IPS DF 6.9 (cell line): ENCODE measurements at regions not wholly inside any gene's neighbourhood (a gene's known extent, or its start where the extent isn't known, plus 50 kb on each side); places are given as distances from the start of the nearest gene placed in this dataset.

Source experiments
- DNase-seq: peaks from one replicate; pipeline ENCODE4 v3.0.0-alpha.2; 2013; ENCODE audit warnings: low read depth, low spot score
- H3K27ac ChIP-seq: one replicate; pipeline ENCODE4 v1.5.1; 2013; ENCODE audit warnings: low read length, control low read depth
- H3K27me3 ChIP-seq: 2 replicates; pipeline ENCODE4 v1.6.1; 2013; ENCODE audit warnings: mild to moderate bottlenecking, low read length; ENCODE audit not compliant: control insufficient read depth, insufficient read depth
- H3K36me3 ChIP-seq: 2 replicates; pipeline ENCODE4 v1.6.1; 2013; ENCODE audit warnings: low read length; ENCODE audit not compliant: control insufficient read depth, insufficient read depth
- H3K4me1 ChIP-seq: 2 replicates; pipeline ENCODE4 v1.6.1; 2013; ENCODE audit warnings: low read length; ENCODE audit not compliant: control insufficient read depth, insufficient read depth
- H3K4me3 ChIP-seq: 2 replicates; pipeline ENCODE4 v1.5.1; 2013; ENCODE audit warnings: mild to moderate bottlenecking, low read length
- H3K9me3 ChIP-seq: 2 replicates; pipeline ENCODE4 v1.6.1; 2013; ENCODE audit warnings: low read length, inconsistent platforms; ENCODE audit not compliant: control insufficient read depth, insufficient read depth
- WGBS: extraction: QIAGEN DNeasy Blood & Tissue Kit; methylation state at CpG from one replicate; pipeline ENCODE4 v1.1.7; 2013; ENCODE audit warnings: mixed read lengths, missing lambda C conversion rate; ENCODE audit not compliant: insufficient read length, insufficient coverage; 5-methylcytosine and 5-hydroxymethylcytosine counted together

DNA sequence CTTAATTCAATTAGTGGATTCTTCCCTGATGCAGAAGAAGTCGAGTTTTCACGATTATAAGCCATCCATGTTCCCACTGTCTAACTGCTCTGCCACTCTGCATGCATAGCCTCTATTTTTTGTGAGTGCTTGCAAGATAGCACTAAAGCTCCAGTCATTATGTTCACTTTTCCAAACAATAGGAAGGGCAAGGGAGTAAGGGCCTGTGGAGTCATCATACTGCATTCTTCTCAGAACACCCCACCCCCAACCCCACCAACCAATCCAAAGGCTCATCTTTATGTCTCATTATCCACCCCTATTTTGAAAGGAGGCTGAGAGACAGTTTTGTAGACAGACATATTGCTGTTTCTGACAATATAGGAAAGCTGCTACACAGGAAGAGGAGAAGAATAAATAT lies 471.7 kb upstream of the ADGRL2 start:
- Histone ChIP-seq H3K9me3 (no peaks in the 10 kb centered on the region), H3K27me3 (no peaks in the 10 kb centered on the region), H3K4me1 (no peaks in the 10 kb centered on the region; the same call in 1 of the 2 replicates), H3K36me3 (no peaks in the 10 kb centered on the region), H3K27ac (no peak overlapping the region), H3K4me3 (no peak overlapping the region)
- no peak for DNase-seq
- no CpG with 5 or more reads among the region's 2 CpGs for WGBS

DNA sequence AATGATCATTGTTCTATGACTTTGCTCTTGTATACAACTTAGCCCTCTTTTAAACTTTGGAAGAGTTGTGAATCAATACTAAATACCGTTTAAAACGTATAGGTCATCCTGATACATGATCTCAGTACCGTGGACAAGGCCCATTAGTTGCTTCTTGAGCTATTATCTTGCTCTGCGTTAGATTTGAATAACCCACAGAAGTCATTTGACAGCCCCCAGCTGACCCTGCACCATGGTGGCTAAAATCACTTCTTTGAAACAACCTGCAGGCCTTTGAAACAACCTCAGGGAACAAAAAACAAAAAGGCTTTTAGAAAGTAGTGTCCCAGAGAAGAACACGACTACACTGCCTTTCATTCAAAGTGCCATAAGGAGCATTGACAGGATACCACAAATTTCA lies 473.0 kb upstream of the ADGRL2 start:
- no CpG with 5 or more reads among the region's 5 CpGs for WGBS
- H3K27me3 ChIP-seq, result no peaks in the 10 kb centered on the region
- no peak overlapping the region for H3K4me3 ChIP-seq
- no peaks in the 10 kb centered on the region for H3K36me3 ChIP-seq
- no peak for DNase-seq
- H3K27ac ChIP-seq, result no peak overlapping the region
- H3K9me3 ChIP-seq, result no peaks in the 10 kb centered on the region
- H3K4me1 ChIP-seq, result no peaks in the 10 kb centered on the region; the same call in 1 of the 2 replicates

DNA sequence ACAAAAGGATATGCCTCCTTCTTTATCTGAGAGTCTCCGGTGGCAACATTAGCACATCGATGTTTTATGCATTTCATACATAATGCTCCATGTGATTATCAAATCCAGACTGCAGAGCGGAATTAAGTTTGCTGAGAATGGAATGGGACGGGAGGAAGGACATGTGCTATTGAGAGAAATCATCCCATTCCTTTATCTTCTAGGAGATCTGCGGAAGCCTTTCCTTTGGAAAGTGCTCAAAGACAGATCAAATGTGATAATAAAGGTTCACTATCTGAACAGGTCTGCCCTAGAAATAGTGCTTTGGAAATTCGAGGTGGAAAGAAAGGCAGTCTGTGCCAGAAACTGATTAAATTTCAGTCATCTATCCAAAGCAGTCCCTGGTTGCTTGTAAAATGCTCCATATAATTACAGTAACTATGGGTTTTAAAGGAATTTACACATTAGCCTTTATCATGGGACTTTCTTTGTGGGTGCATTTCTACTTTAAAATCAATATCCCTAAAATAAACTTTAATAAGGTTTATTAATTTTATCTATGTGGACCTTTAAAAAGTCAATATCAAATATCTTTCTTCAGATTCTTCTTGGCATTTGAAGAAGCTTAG lies 473.5 kb upstream of the ADGRL2 start:
- no peak overlapping the region for H3K27ac ChIP-seq
- H3K36me3 ChIP-seq, result no peaks in the 10 kb centered on the region
- H3K9me3 ChIP-seq, result no peaks in the 10 kb centered on the region
- no peaks in the 10 kb centered on the region; the same call in 1 of the 2 replicates for H3K4me1 ChIP-seq
- no peak overlapping the region for H3K4me3 ChIP-seq
- no peaks in the 10 kb centered on the region for H3K27me3 ChIP-seq
- no peak for DNase-seq
- no CpG with 5 or more reads among the region's 6 CpGs for WGBS

DNA sequence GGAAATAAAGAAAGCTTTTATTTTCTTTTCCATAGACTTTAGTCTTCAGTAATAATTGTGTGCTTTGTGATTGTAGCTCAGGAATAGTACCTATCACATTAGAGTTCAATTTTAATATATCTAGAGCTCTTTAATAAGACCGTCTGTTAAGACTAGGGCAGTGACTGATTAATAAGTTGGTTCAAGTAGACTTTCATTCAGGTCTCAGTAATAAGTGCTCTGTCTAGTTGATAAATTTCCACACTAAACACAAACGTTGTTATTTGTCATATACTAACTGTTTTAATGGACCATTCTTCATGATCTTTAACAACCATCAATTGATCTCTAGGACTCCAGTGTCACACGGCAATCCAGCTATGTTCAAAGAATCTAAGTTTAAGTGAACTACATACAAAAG lies 474.5 kb upstream of the ADGRL2 start:
- no peak for DNase-seq
- H3K4me1 ChIP-seq, result no peaks in the 10 kb centered on the region; the same call in 1 of the 2 replicates
- H3K27ac ChIP-seq, result no peak overlapping the region
- no peak overlapping the region for H3K4me3 ChIP-seq
- H3K36me3 ChIP-seq, result no peaks in the 10 kb centered on the region
- no peaks in the 10 kb centered on the region for H3K9me3 ChIP-seq
- H3K27me3 ChIP-seq, result no peaks in the 10 kb centered on the region
- no CpG with 5 or more reads among the region's 3 CpGs for WGBS

DNA sequence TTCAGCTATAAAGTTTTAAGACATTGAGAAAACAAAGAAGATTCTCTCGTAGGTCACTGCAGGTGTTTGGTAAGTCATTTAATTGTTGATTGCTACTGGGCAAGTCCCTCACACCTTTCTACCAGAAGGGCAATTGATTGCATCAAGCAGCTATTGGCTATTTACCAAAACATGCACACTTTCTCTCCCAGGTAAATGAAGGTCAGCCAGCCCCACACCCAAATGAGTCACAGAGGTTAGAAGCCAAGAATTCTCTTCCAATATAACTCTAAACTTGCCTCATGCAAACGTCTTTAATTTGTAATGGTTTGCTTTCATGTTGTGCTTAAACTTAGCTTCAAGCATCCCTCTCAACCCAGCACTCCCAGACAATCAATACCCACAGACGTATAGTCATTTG lies 475.3 kb upstream of the ADGRL2 start:
- Histone ChIP-seq H3K36me3 (no peaks in the 10 kb centered on the region), H3K27me3 (no peaks in the 10 kb centered on the region), H3K27ac (no peak overlapping the region), H3K4me1 (no peaks in the 10 kb centered on the region; the same call in 1 of the 2 replicates), H3K9me3 (no peaks in the 10 kb centered on the region), H3K4me3 (no peak overlapping the region)
- no CpG with 5 or more reads among the region's 3 CpGs for WGBS
- no peak for DNase-seq

DNA sequence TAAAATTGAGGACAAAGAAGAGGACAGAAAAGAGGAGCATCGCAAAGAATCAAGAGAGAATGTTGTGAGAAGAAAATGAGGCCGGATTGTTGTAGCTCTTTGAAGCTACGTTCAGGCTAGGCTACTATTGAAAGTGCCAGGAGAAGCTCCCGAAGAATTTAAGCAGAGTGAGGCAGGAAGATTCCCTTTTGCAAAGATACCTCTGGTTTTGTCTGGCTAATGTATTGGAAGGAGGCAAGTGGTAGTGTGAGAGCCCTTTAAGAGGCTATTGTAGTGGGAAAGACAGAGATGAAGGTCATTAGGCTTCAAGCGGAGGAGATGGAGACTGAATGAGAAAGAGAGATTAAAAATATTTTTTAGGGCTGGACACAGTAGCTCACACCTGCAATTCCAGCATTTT lies 476.9 kb upstream of the ADGRL2 start:
- H3K36me3 ChIP-seq, result no peaks in the 10 kb centered on the region
- no peaks in the 10 kb centered on the region for H3K27me3 ChIP-seq
- H3K4me1 ChIP-seq, result no peaks in the 10 kb centered on the region; the same call in 1 of the 2 replicates
- WGBS, result 100% methylated on average over 1 of the region's 5 CpGs
- H3K27ac ChIP-seq, result no peak overlapping the region
- no peaks in the 10 kb centered on the region for H3K9me3 ChIP-seq
- no peak for DNase-seq
- H3K4me3 ChIP-seq, result no peak overlapping the region

DNA sequence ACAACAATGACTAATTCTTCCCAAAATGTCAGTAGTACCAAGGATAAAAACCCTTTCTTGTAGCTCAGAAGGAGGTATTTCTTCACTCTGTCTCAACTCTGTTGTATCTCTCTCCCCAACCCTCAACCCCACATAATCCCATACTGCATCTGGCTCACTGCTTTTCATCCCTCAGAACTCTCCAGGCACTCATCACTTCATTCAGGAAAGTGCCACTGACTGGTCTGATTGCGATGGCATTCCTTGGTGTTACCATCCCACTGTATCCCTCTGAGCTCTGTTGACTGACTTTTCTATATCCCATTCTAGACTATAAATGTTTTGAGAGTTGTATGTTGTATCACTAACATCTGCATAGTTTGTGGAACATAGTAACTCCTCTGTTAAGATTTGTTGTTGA lies 483.5 kb upstream of the ADGRL2 start:
- no peaks in the 10 kb centered on the region for H3K27me3 ChIP-seq
- no peak for DNase-seq
- no CpG with 5 or more reads among the region's 1 CpG for WGBS
- H3K36me3 ChIP-seq, result no peaks in the 10 kb centered on the region
- no peak overlapping the region for H3K27ac ChIP-seq
- H3K4me3 ChIP-seq, result no peak overlapping the region
- H3K9me3 ChIP-seq, result no peaks in the 10 kb centered on the region
- H3K4me1 ChIP-seq, result peaks cover 2% of the 10 kb centered on the region; the same call in 1 of the 2 replicates

DNA sequence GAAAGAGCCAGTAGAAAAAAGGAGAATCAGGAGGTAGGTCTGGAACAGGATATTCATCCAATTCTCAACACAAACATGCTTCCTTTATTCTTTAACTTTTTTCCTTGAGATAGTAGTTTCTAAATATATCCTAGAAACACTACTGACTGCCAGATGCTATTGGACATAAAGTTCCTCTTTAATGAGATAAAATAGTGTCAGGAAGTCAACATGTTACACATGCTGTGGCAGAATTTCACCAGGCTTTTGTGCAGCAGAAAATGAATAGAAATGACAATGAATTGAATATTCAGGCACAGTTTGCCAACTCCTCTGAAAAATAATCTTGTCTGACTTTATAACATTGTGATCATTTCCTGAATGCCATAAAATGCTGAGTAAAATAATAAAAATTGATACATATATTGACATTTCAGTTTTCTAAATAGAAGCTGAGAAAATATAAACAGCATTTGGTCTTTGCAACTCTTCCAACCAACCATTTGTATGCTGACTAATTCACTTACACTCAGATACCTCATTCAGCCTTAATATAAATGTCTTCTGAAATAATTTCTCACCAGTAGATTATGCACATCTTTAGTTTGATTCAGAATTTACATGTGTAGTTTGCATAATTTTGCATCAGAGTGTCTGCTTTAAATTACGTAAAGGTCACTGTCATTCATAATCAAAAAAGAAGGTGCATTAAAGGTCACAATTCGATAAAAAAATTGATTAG lies 486.1 kb upstream of the ADGRL2 start:
- no peaks in the 10 kb centered on the region for H3K36me3 ChIP-seq
- H3K9me3 ChIP-seq, result no peaks in the 10 kb centered on the region
- no peak for DNase-seq
- H3K4me3 ChIP-seq, result no peak overlapping the region
- no peaks in the 10 kb centered on the region for H3K27me3 ChIP-seq
- 100% methylated on average over 1 of the region's 2 CpGs for WGBS
- no peak overlapping the region for H3K27ac ChIP-seq
- H3K4me1 ChIP-seq, result peaks cover 2% of the 10 kb centered on the region; the same call in 1 of the 2 replicates

DNA sequence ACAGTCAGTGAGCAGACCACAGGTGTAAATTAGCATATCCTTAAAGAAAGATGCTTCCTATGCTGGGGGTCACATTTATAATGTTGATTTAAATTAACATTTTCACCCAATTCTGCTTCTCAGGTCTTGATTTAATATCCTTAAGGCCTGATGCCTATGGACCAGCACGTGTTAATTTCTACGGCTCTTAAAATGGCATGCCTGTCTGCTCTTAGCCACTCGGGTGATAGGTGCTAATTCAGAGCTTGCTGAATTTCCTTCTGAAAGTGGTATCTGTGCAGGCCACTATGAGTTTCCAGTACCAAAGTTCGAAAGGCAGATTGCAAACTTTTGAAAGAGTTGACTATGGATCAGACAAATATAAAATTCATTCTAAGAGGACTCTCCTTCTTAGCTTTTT lies 487.4 kb upstream of the ADGRL2 start:
- Histone ChIP-seq H3K36me3 (no peaks in the 10 kb centered on the region), H3K27ac (no peak overlapping the region), H3K9me3 (no peaks in the 10 kb centered on the region), H3K27me3 (no peaks in the 10 kb centered on the region), H3K4me1 (peaks cover 2% of the 10 kb centered on the region; the same call in 1 of the 2 replicates), H3K4me3 (no peak overlapping the region)
- no peak for DNase-seq
- no CpG with 5 or more reads among the region's 4 CpGs for WGBS

DNA sequence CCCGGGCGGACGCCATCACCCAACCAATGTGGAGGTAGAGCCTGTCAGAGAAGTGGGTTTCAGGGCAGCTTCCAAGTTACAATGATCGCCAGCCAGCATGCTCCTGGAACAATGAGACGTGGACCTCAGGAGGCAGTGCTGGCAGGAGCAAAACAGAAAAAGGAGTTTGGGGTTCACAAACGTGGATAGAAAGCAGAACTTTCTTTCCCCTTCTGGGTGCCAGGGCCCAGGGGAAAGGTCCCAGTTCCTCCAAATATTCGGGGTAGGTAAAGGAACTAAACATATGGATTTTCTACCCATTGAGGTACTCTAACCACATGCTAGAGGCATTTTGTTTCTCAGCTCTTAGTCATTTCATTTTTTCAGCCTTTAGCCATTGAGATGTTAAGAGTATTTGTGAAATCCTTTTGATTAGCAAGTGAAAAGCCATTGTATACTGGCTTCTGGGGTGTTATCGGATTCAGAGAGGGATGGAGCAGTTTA lies 488.4 kb upstream of the ADGRL2 start:
- DNase-seq, result peak; percentile 25
- Histone ChIP-seq H3K4me1 (peaks cover 3% of the 10 kb centered on the region; the same call in 1 of the 2 replicates), H3K9me3 (no peaks in the 10 kb centered on the region), H3K27ac (no peak overlapping the region), H3K36me3 (no peaks in the 10 kb centered on the region), H3K27me3 (no peaks in the 10 kb centered on the region), H3K4me3 (no peak overlapping the region)
- WGBS, result no CpG with 5 or more reads among the region's 8 CpGs
